ENCODE measurements at regions not wholly inside any gene's neighbourhood (a gene's known extent, or its start where the extent isn't known, plus 50 kb on each side); places are given as distances from the start of the nearest gene placed in this dataset.

- Histone ChIP-seq H3K27me3 (no peaks in the 10 kb centered on the region), H3K27ac (no peak overlapping the region), H3K9me3 (no peaks in the 10 kb centered on the region), H3K4me1 (no peaks in the 10 kb centered on the region), H3K4me3 (no peak overlapping the region), H3K36me3 (no peaks in the 10 kb centered on the region)
- intact Hi-C loops (cut with DNase I) = no loop called here
- 85 to 87% methylated on average over 10 of the region's 10 CpGs for WGBS, 2 donors
- DNase-seq = no peak
- TF ChIP-seq CTCF (IDR thresholded peaks at IDR 0.05) = no peak
- TF ChIP-seq POLR2A (IDR thresholded peaks at IDR 0.05) = no peak
- TF ChIP-seq POLR2AphosphoS5 (IDR thresholded peaks at IDR 0.05) = no peak
- no peak for TF ChIP-seq EP300 (IDR thresholded peaks at IDR 0.05)
Measured at GRCh38 chr2:104047516-104047915, 806.4 kb upstream of the POU3F3 start.

DNA sequence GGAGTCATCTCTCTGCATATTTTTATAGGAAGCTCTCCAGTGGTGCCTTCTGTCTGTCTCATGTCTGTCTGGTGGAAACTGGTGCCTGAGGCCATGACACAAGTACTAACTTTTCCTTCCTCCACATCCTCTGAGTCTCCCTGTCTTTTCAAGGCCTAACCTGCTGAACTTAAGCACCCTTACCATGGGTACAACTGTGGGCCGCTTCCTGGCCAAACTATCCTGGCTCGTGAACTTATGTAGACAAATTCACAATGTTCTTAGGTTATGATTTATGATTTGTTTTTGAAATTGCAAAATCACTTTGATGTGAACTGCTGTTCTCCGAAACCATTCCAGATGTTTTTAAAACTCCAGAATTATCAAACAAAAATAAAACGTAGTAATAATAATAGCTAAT lies 804.5 kb upstream of the POU3F3 start:
- no peak for DNase-seq
- H3K9me3 ChIP-seq = no peaks in the 10 kb centered on the region
- TF ChIP-seq CTCF (IDR thresholded peaks at IDR 0.05) = no peak
- no peak for TF ChIP-seq EP300 (IDR thresholded peaks at IDR 0.05)
- TF ChIP-seq POLR2A (IDR thresholded peaks at IDR 0.05) = no peak
- no peak for TF ChIP-seq POLR2AphosphoS5 (IDR thresholded peaks at IDR 0.05)
- H3K36me3 ChIP-seq = no peaks in the 10 kb centered on the region
- H3K4me3 ChIP-seq = no peak overlapping the region
- 80 to 83% methylated on average over 4 of the region's 4 CpGs for WGBS, 2 donors
- no peaks in the 10 kb centered on the region for H3K27me3 ChIP-seq
- H3K27ac ChIP-seq = no peak overlapping the region
- H3K4me1 ChIP-seq = no peaks in the 10 kb centered on the region
- intact Hi-C loops (cut with DNase I) = no loop called here

- no peak for DNase-seq
- 76 to 87% methylated on average over 5 of the region's 5 CpGs for WGBS, 2 donors
- no peak overlapping the region for H3K4me3 ChIP-seq
Measured at GRCh38 chr2:104049981-104050380, 803.9 kb upstream of the POU3F3 start.

DNA sequence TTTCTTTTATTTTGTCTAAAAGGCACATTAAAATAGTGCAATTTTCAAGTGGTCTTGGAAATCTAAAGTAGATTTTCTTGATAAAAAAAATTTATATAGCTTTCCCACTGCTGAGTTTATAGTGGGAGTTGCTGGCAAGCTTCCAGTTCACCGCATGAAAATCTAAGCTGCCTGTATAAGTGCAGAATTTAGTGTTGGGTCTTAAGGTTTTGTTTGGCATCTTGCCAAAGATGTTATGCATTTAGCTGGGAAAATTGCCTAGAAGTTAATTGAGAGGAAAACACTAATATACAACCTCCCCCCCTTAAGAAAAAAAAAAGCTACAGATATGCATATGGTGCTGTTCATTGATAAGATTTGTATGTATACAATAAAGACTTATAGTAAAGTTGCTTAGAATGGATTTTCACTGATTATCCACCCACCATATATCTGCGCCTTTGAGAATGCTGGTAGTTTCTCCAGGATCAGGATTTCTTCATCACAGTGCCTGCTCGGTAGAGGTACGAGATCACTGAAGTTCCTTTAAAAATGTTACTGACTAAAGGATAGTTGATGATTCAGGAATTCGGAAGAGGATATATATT lies 803.2 kb upstream of the POU3F3 start:
- DNase-seq = no peak
- TF ChIP-seq CTCF (IDR thresholded peaks at IDR 0.05) = no peak
- no peak for TF ChIP-seq EP300 (IDR thresholded peaks at IDR 0.05)
- TF ChIP-seq POLR2AphosphoS5 (IDR thresholded peaks at IDR 0.05) = no peak
- TF ChIP-seq POLR2A (IDR thresholded peaks at IDR 0.05) = no peak
- intact Hi-C loops (cut with DNase I) = no loop called here
- Histone ChIP-seq H3K4me3 (no peak overlapping the region), H3K36me3 (no peaks in the 10 kb centered on the region), H3K9me3 (no peaks in the 10 kb centered on the region), H3K27me3 (no peaks in the 10 kb centered on the region), H3K27ac (no peak overlapping the region), H3K4me1 (no peaks in the 10 kb centered on the region)
- WGBS, 2 donors = 80 to 84% methylated on average over 5 of the region's 5 CpGs

More at GRCh38 chr2:104049981-104050380, 803.9 kb upstream of the POU3F3 start:
- H3K4me1 ChIP-seq = no peaks in the 10 kb centered on the region
- no peaks in the 10 kb centered on the region for H3K27me3 ChIP-seq
- H3K36me3 ChIP-seq = no peaks in the 10 kb centered on the region
- TF ChIP-seq POLR2AphosphoS5 (IDR thresholded peaks at IDR 0.05) = no peak
- TF ChIP-seq EP300 (IDR thresholded peaks at IDR 0.05) = no peak
- no peak for TF ChIP-seq POLR2A (IDR thresholded peaks at IDR 0.05)
- TF ChIP-seq CTCF (IDR thresholded peaks at IDR 0.05) = no peak
- intact Hi-C loops (cut with DNase I) = no loop called here
- no peaks in the 10 kb centered on the region for H3K9me3 ChIP-seq
- no peak overlapping the region for H3K27ac ChIP-seq

- Histone ChIP-seq H3K36me3 (no peaks in the 10 kb centered on the region), H3K4me1 (no peaks in the 10 kb centered on the region), H3K27ac (no peak overlapping the region), H3K9me3 (no peaks in the 10 kb centered on the region), H3K27me3 (no peaks in the 10 kb centered on the region), H3K4me3 (no peak overlapping the region)
- no peak for DNase-seq
- intact Hi-C loops (cut with DNase I) = no loop called here
- TF ChIP-seq CTCF (IDR thresholded peaks at IDR 0.05) (no peak), POLR2AphosphoS5 (IDR thresholded peaks at IDR 0.05) (no peak), POLR2A (IDR thresholded peaks at IDR 0.05) (no peak), EP300 (IDR thresholded peaks at IDR 0.05) (no peak)
- WGBS, 2 donors = 87% methylated on average over 6 of the region's 6 CpGs
Measured at GRCh38 chr2:104051766-104052165, 802.1 kb upstream of the POU3F3 start.
